SK-N-SH treated with all-trans-retinoic acid at 6 μM for 48 hours (cell line): ENCODE measurements at regions not wholly inside any gene's neighbourhood (a gene's known extent, or its start where the extent isn't known, plus 50 kb on each side); places are given as distances from the start of the nearest gene placed in this dataset.

Source experiments
- ATAC-seq: fragments of 200-7000 bp; cut with Tn5 transposase; 3 replicates; pipeline ENCODE4 v1.9.1; 2020; ENCODE audit warnings: mild to moderate bottlenecking, moderate library complexity
- ARNTL ChIP-seq: fragments of 450-650 bp; formaldehyde crosslinking; IDR thresholded peaks from 2 replicates; pipeline ENCODE4 v1.5.0; 2020; ENCODE audit warnings: low read depth, mild to moderate bottlenecking, moderate library complexity, borderline replicate concordance
- BACH2 ChIP-seq: fragments of 250-450 bp; sonication (Bioruptor Pico); IDR thresholded peaks from 2 replicates; pipeline ENCODE4 v1.9.0; 2021; ENCODE audit warnings: mild to moderate bottlenecking, borderline replicate concordance
- CREB5 ChIP-seq: fragments of 250-450 bp; sonication (Bioruptor Pico); IDR thresholded peaks from 2 replicates; pipeline ENCODE4 v1.5.1; 2020; ENCODE audit warnings: low read depth, mild to moderate bottlenecking, moderate library complexity
- CSDC2 ChIP-seq: fragments of 250-450 bp; sonication (Bioruptor Pico); IDR thresholded peaks from 2 replicates; pipeline ENCODE4 v1.5.0; 2020; ENCODE audit warnings: mild to moderate bottlenecking, moderate library complexity
- CSRNP3 ChIP-seq: fragments of 250-450 bp; sonication (Bioruptor Pico); IDR thresholded peaks from 2 replicates; pipeline ENCODE4 v1.5.1; 2021; ENCODE audit warnings: mild to moderate bottlenecking, moderate library complexity
- ESRRG ChIP-seq: fragments of 250-450 bp; sonication (Bioruptor Pico); IDR thresholded peaks from 2 replicates; pipeline ENCODE4 v1.6.1; 2021; ENCODE audit warnings: mild to moderate bottlenecking
- GLIS3 ChIP-seq: fragments of 250-450 bp; sonication (Bioruptor Pico); IDR thresholded peaks from 2 replicates; pipeline ENCODE4 v1.5.0; 2020; ENCODE audit warnings: mild to moderate bottlenecking, moderate library complexity
- ISL1 ChIP-seq: fragments of 250-450 bp; sonication (Bioruptor Pico); IDR thresholded peaks from 2 replicates; pipeline ENCODE4 v2.1.2; 2022; ENCODE audit warnings: mild to moderate bottlenecking, moderate library complexity
- PATZ1 ChIP-seq: fragments of 250-450 bp; sonication (Bioruptor Pico); IDR thresholded peaks from 2 replicates; pipeline ENCODE4 v1.8.0; 2020; ENCODE audit warnings: mild to moderate bottlenecking, moderate library complexity, borderline replicate concordance
- PPARA ChIP-seq: fragments of 250-450 bp; sonication (Bioruptor Pico); IDR thresholded peaks from 2 replicates; pipeline ENCODE4 v1.5.0; 2020; ENCODE audit warnings: mild to moderate bottlenecking, borderline replicate concordance
- RARB ChIP-seq: fragments of 250-450 bp; sonication (Bioruptor Pico); IDR thresholded peaks from 2 replicates; pipeline ENCODE4 v1.8.0; 2021; ENCODE audit warnings: mild to moderate bottlenecking, moderate library complexity
- SNAI2 ChIP-seq: fragments of 250-450 bp; sonication (Bioruptor Pico); IDR thresholded peaks from 2 replicates; pipeline ENCODE4 v1.5.0; 2020; ENCODE audit warnings: mild to moderate bottlenecking, moderate library complexity
- TCF4 ChIP-seq: fragments of 250-450 bp; sonication (Bioruptor Pico); IDR thresholded peaks from 2 replicates; pipeline ENCODE4 v1.8.0; 2021; ENCODE audit warnings: mild to moderate bottlenecking, moderate library complexity, borderline replicate concordance
- TOX ChIP-seq: fragments of 250-450 bp; sonication (Bioruptor Pico); IDR thresholded peaks from 2 replicates; pipeline ENCODE4 v1.8.0; 2021; ENCODE audit warnings: mild to moderate bottlenecking, moderate library complexity, borderline replicate concordance
- TSHZ2 ChIP-seq: fragments of 250-450 bp; sonication (Bioruptor Pico); IDR thresholded peaks from 2 replicates; pipeline ENCODE4 v1.5.0; 2020; ENCODE audit warnings: mild to moderate bottlenecking, moderate library complexity
- ZC3H10 ChIP-seq: fragments of 250-450 bp; sonication (Bioruptor Pico); IDR thresholded peaks from 2 replicates; pipeline ENCODE4 v1.5.1; 2021; ENCODE audit warnings: mild to moderate bottlenecking, moderate library complexity
- ZFP3 ChIP-seq: fragments of 250-450 bp; sonication (Bioruptor Pico); IDR thresholded peaks from 2 replicates; pipeline ENCODE4 v1.5.0; 2020; ENCODE audit warnings: mild to moderate bottlenecking, moderate library complexity
- ZFP30 ChIP-seq: fragments of 450-650 bp; formaldehyde crosslinking; IDR thresholded peaks from 2 replicates; pipeline ENCODE4 v1.5.0; 2022; ENCODE audit warnings: mild to moderate bottlenecking, moderate library complexity
- ZNF70 ChIP-seq: fragments of 450-650 bp; formaldehyde crosslinking; IDR thresholded peaks from 2 replicates; pipeline ENCODE4 v1.5.0; 2020; ENCODE audit warnings: mild to moderate bottlenecking, moderate library complexity
- ZNF8 ChIP-seq: fragments of 450-650 bp; formaldehyde crosslinking; IDR thresholded peaks from 2 replicates; pipeline ENCODE4 v1.5.0; 2020; ENCODE audit warnings: mild to moderate bottlenecking, moderate library complexity

GRCh38 chr6:91164105-91164504, 577.2 kb upstream of the MAP3K7 start:
- TF ChIP-seq CSRNP3 (CRISPR knock-in tag) (no peak), TCF4 (CRISPR knock-in tag) (no peak), PATZ1 (CRISPR knock-in tag) (no peak), ZNF70 (CRISPR knock-in tag) (no peak), PPARA (CRISPR knock-in tag) (no peak), ARNTL (CRISPR knock-in tag) (no peak), TOX (no peak), GLIS3 (no peak), BACH2 (no peak), SNAI2 (CRISPR knock-in tag) (no peak)
- ATAC-seq, result no peak

GRCh38 chr6:91161246-91161645, 574.4 kb upstream of the MAP3K7 start:
- TF ChIP-seq TCF4 (CRISPR knock-in tag) (no peak), ZC3H10 (CRISPR knock-in tag) (no peak), ZNF8 (no peak), PATZ1 (CRISPR knock-in tag) (no peak), ESRRG (CRISPR knock-in tag) (no peak), ISL1 (CRISPR knock-in tag) (no peak), CREB5 (no peak), ARNTL (CRISPR knock-in tag) (no peak), SNAI2 (CRISPR knock-in tag) (no peak), RARB (CRISPR knock-in tag) (no peak), ZFP30 (no peak)

GRCh38 chr6:91155129-91155785, 568.4 kb upstream of the MAP3K7 start:
- TF ChIP-seq CREB5, result no peak
- no peak for TF ChIP-seq ARNTL (CRISPR knock-in tag)
- no peak for TF ChIP-seq CSRNP3 (CRISPR knock-in tag)
- TF ChIP-seq CSDC2 (CRISPR knock-in tag), result no peak
- TF ChIP-seq ZC3H10 (CRISPR knock-in tag), result no peak
- TF ChIP-seq SNAI2 (CRISPR knock-in tag), result no peak
- no peak for TF ChIP-seq TCF4 (CRISPR knock-in tag)
- TF ChIP-seq TSHZ2 (CRISPR knock-in tag), result no peak
- no peak for TF ChIP-seq BACH2
- no peak for TF ChIP-seq ZFP3 (CRISPR knock-in tag)
- no peak for TF ChIP-seq ZNF8
- TF ChIP-seq PPARA (CRISPR knock-in tag), result no peak
- no peak for TF ChIP-seq RARB (CRISPR knock-in tag)
- no peak for ATAC-seq

More at GRCh38 chr6:91161246-91161645, 574.4 kb upstream of the MAP3K7 start:
- no peak for ATAC-seq
